IMR-90 (cell line): ENCODE measurements at regions not wholly inside any gene's neighbourhood (a gene's known extent, or its start where the extent isn't known, plus 50 kb on each side); places are given as distances from the start of the nearest gene placed in this dataset.

ENCODE experiments used
- ATAC-seq: fragments of 200-7000 bp; cut with Tn5 transposase; 2 replicates; pipeline ENCODE4 v1.9.1; 2020; ENCODE audit warnings: low read depth, mild to moderate bottlenecking, moderate library complexity
- BruUV-seq: library from RNA; stranded (reverse); fragments of 400-500 nt; replicated peaks from 2 replicates; lab custom pipeline; 2021; lab: Mats Ljungman, UMichigan
- CTCF ChIA-PET: fragments of 300-600 bp; formaldehyde crosslinking; extraction: SDS; loops from one replicate; lab custom pipeline; 2021; ENCODE audit warnings: antibody characterized with exemption; lab: Yijun Ruan, JAX
- POLR2A ChIA-PET: fragments of 300-600 bp; sonication (Branson Sonifier 250); formaldehyde crosslinking; loops from one replicate; lab custom pipeline; 2022; ENCODE audit warnings: antibody characterized with exemption; ENCODE audit not compliant: unreplicated experiment; lab: Charles Lee
- DNase-seq: peaks from one replicate; pipeline ENCODE4 v3.0.0; 2013
- H2AFZ ChIP-seq: replicated peaks from 2 replicates; pipeline ENCODE3; 2013; ENCODE audit warnings: low read length, mild to moderate bottlenecking; ENCODE audit not compliant: poor library complexity
- H2AK5ac ChIP-seq: 2 replicates; pipeline ENCODE4 v1.6.1; 2013; ENCODE audit warnings: low read depth, low read length, inconsistent platforms
- H2AK9ac ChIP-seq: replicated peaks from 2 replicates; pipeline ENCODE3; 2013; ENCODE audit warnings: mild to moderate bottlenecking, low read depth, low read length, moderate library complexity; ENCODE audit not compliant: poor library complexity
- H2BK120ac ChIP-seq: 2 replicates; pipeline ENCODE4 v1.6.1; 2013; ENCODE audit warnings: low read depth, low read length, inconsistent platforms
- H2BK15ac ChIP-seq: 3 replicates; pipeline ENCODE4 v1.6.1; 2013; ENCODE audit warnings: low read depth, low read length, inconsistent platforms
- H2BK20ac ChIP-seq: 2 replicates; pipeline ENCODE4 v1.6.1; 2013; ENCODE audit warnings: low read depth, mild to moderate bottlenecking, inconsistent platforms, low read length, moderate library complexity
- H2BK5ac ChIP-seq: 2 replicates; pipeline ENCODE4 v1.6.1; 2013; ENCODE audit warnings: mild to moderate bottlenecking, low read depth, low read length, inconsistent platforms; ENCODE audit not compliant: poor library complexity, severe bottlenecking
- H3K14ac ChIP-seq: replicated peaks from 2 replicates; pipeline ENCODE4 v1.6.1; 2013; ENCODE audit warnings: low read depth, low read length, inconsistent platforms
- H3K18ac ChIP-seq: 2 replicates; pipeline ENCODE4 v1.6.1; 2013; ENCODE audit warnings: low read depth, low read length, control low read depth
- H3K23ac ChIP-seq: 2 replicates; pipeline ENCODE4 v1.6.1; 2013; ENCODE audit warnings: low read depth, low read length, inconsistent platforms
- H3K27ac ChIP-seq: 2 replicates; pipeline ENCODE4 v1.5.1; 2013; ENCODE audit warnings: mild to moderate bottlenecking, control low read depth, low read length; ENCODE audit not compliant: insufficient read depth
- H3K27me3 ChIP-seq: 2 replicates; pipeline ENCODE4 v1.6.1; 2013; ENCODE audit warnings: low read length; ENCODE audit not compliant: control insufficient read depth, insufficient read depth
- H3K36me3 ChIP-seq: 2 replicates; pipeline ENCODE4 v1.6.1; 2013; ENCODE audit warnings: low read length, mixed read lengths; ENCODE audit not compliant: control insufficient read depth, insufficient read depth
- H3K4ac ChIP-seq: 2 replicates; pipeline ENCODE4 v1.6.1; 2013; ENCODE audit warnings: low read depth, low read length, inconsistent platforms
- H3K4me1 ChIP-seq: 2 replicates; pipeline ENCODE4 v1.6.1; 2013; ENCODE audit warnings: low read length, mixed read lengths; ENCODE audit not compliant: control insufficient read depth, insufficient read depth
- H3K4me2 ChIP-seq: 2 replicates; pipeline ENCODE4 v1.6.1; 2013; ENCODE audit warnings: low read depth, mild to moderate bottlenecking, control low read depth, low read length, moderate library complexity
- H3K4me3 ChIP-seq: 2 replicates; pipeline ENCODE4 v1.5.1; 2013; ENCODE audit warnings: low read depth, mild to moderate bottlenecking, control low read depth, low read length, moderate library complexity; ENCODE audit not compliant: insufficient read depth
- H3K56ac ChIP-seq: 2 replicates; pipeline ENCODE4 v1.6.1; 2013; ENCODE audit warnings: low read length, inconsistent platforms; ENCODE audit not compliant: insufficient read depth; ENCODE audit errors: extremely low read depth
- H3K79me1 ChIP-seq, 2 experiments: 2 replicates each; pipeline ENCODE4 v1.6.1; 2013; ENCODE audit warnings: low read length in 2 of 2, inconsistent platforms in 1 of 2, low read depth in 1 of 2
- H3K9ac ChIP-seq: 2 replicates; pipeline ENCODE4 v1.6.1; 2013; ENCODE audit warnings: low read depth, low read length, control low read depth
- H3K9me1 ChIP-seq: 2 replicates; pipeline ENCODE4 v1.6.1; 2013; ENCODE audit warnings: low read length, inconsistent platforms; ENCODE audit not compliant: insufficient read depth
- H3K9me3 ChIP-seq: 2 replicates; pipeline ENCODE4 v1.6.1; 2013; ENCODE audit warnings: low read length; ENCODE audit not compliant: control insufficient read depth, insufficient read depth
- H4K20me1 ChIP-seq: 2 replicates; pipeline ENCODE4 v1.6.1; 2013; ENCODE audit warnings: low read length, inconsistent platforms; ENCODE audit not compliant: insufficient read depth
- H4K5ac ChIP-seq: 2 replicates; pipeline ENCODE4 v1.6.1; 2013; ENCODE audit warnings: mild to moderate bottlenecking, low read depth, low read length, control low read depth
- H4K8ac ChIP-seq, 2 experiments: 2 replicates each; pipeline ENCODE4 v1.6.1; 2013; ENCODE audit warnings: low read depth in 2 of 2, low read length in 2 of 2, control low read depth in 1 of 2, inconsistent platforms in 1 of 2
- H4K91ac ChIP-seq: 2 replicates; pipeline ENCODE4 v1.6.1; 2013; ENCODE audit warnings: low read depth, low read length, inconsistent platforms; ENCODE audit not compliant: insufficient read depth
- BHLHE40 ChIP-seq: fragments of 150-350 bp; IDR thresholded peaks from 2 replicates; pipeline ENCODE4 v1.6.1; 2016; ENCODE audit warnings: mild to moderate bottlenecking, low read depth, low read length
- CEBPB ChIP-seq: IDR thresholded peaks from 2 replicates; pipeline ENCODE4 v1.6.1; 2012; ENCODE audit warnings: low read depth, low read length, improper control_type of control experiment
- CHD1 ChIP-seq: IDR thresholded peaks from 2 replicates; pipeline ENCODE4 v1.6.1; 2012; ENCODE audit warnings: low read depth, low read length, improper control_type of control experiment
- ELK1 ChIP-seq: fragments of 150-350 bp; IDR thresholded peaks from 2 replicates; pipeline ENCODE4 v1.6.1; 2016; ENCODE audit warnings: low read depth, mild to moderate bottlenecking, low read length, moderate library complexity, borderline replicate concordance
- FOS ChIP-seq: fragments of 150-350 bp; IDR thresholded peaks from 2 replicates; pipeline ENCODE4 v1.6.1; 2016; ENCODE audit warnings: low read depth, low read length
- MAFK ChIP-seq: IDR thresholded peaks from 2 replicates; pipeline ENCODE4 v1.6.1; 2012; ENCODE audit warnings: low read depth, low read length, improper control_type of control experiment
- MXI1 ChIP-seq: IDR thresholded peaks from 2 replicates; pipeline ENCODE4 v1.6.1; 2012; ENCODE audit warnings: low read depth, mild to moderate bottlenecking, low read length, moderate library complexity, borderline replicate concordance
- NFE2L2 ChIP-seq: fragments of 150-350 bp; IDR thresholded peaks from 2 replicates; pipeline ENCODE4 v1.6.1; 2016; ENCODE audit warnings: low read depth, mild to moderate bottlenecking, low read length
- POLR2A ChIP-seq: IDR thresholded peaks from 2 replicates; pipeline ENCODE4 v1.6.1; 2012; ENCODE audit warnings: mild to moderate bottlenecking, low read depth, low read length
- RAD21 ChIP-seq: IDR thresholded peaks from 2 replicates; pipeline ENCODE4 v1.6.1; 2012; ENCODE audit warnings: low read length, improper control_type of control experiment
- RCOR1 ChIP-seq: IDR thresholded peaks from 2 replicates; pipeline ENCODE4 v1.6.1; 2012; ENCODE audit warnings: mild to moderate bottlenecking, low read length, improper control_type of control experiment; ENCODE audit not compliant: insufficient replicate concordance
- RFX5 ChIP-seq: IDR thresholded peaks from 2 replicates; pipeline ENCODE4 v1.8.0; 2012; ENCODE audit warnings: low read depth, mild to moderate bottlenecking, low read length, moderate library complexity
- SMC3 ChIP-seq: fragments of 150-350 bp; IDR thresholded peaks from 2 replicates; pipeline ENCODE4 v1.6.1; 2016; ENCODE audit warnings: low read depth, mild to moderate bottlenecking, antibody characterized with exemption, low read length, moderate library complexity
- USF2 ChIP-seq: fragments of 150-350 bp; IDR thresholded peaks from 2 replicates; pipeline ENCODE4 v1.6.1; 2017; ENCODE audit warnings: mild to moderate bottlenecking, antibody characterized with exemption, low read length, low read depth
- WGBS, 2 experiments: methylation state at CpG; one replicate each; pipeline versions ENCODE4 v1.1.5 to v1.1.7; 2013; ENCODE audit warnings: missing lambda C conversion rate in 2 of 2; ENCODE audit not compliant: insufficient read length in 1 of 2; ENCODE audit errors: extremely low coverage in 2 of 2; 5-methylcytosine and 5-hydroxymethylcytosine counted together
- dilution Hi-C: fragments of 300-500 bp; cut with HindIII; formaldehyde crosslinking; loops from one replicate; pipeline ENCODE4 v1.14.3; 2018; ENCODE audit warnings: low sequenced_read_pairs; ENCODE audit not compliant: unreplicated experiment
- in situ Hi-C: fragments of 300-500 bp; cut with MboI; formaldehyde crosslinking; loops from 3 replicates; pipeline ENCODE4 v1.14.3; 2019; ENCODE audit warnings: low sequenced_read_pairs, inconsistent platforms, mixed read lengths
- intact Hi-C: fragments of 100-400 bp; cut with micrococcal nuclease; formaldehyde crosslinking; loops from 2 replicates; pipeline ENCODE4 v1.10.0; 2022

GRCh38 chr19:14320253-14320652, 61.0 kb upstream of the ADGRE5 start:
- Histone ChIP-seq H2BK5ac (no peak overlapping the region), H2BK15ac (no peak overlapping the region), H3K36me3 (no peaks in the 10 kb centered on the region), H3K27me3 (peaks cover 5% of the 10 kb centered on the region), H3K4ac (no peak overlapping the region), H4K5ac (no peak overlapping the region), H3K23ac (no peak overlapping the region), H2AK5ac (no peak overlapping the region), H3K27ac (no peak overlapping the region), H3K14ac (no peak overlapping the region), H4K8ac (no peak overlapping the region), H3K4me3 (no peak overlapping the region), H3K4me2 (no peak overlapping the region), H3K9me3 (peaks cover 9% of the 10 kb centered on the region), H3K56ac (no peak overlapping the region), H2AFZ (no peak overlapping the region), H4K91ac (no peak overlapping the region), H3K9me1 (no peaks in the 10 kb centered on the region), H2AK9ac (peak overlapping the region; percentile 42), H3K4me1 (no peaks in the 10 kb centered on the region), H3K18ac (no peak overlapping the region), H3K9ac (no peak overlapping the region), H3K79me1 (no peaks in the 10 kb centered on the region), H2BK20ac (no peak overlapping the region), H4K20me1 (no peaks in the 10 kb centered on the region), H2BK120ac (no peak overlapping the region)
- dilution Hi-C loops (no loop called here), in situ Hi-C loops (no loop called here), intact Hi-C loops (no loop called here)
- DNase-seq (no peak), ATAC-seq (no peak)
- 88% methylated on average over 2 of the region's 3 CpGs; no CpG with 5 or more reads in 1 of the 2 experiments for WGBS, 2 experiments
- CTCF ChIA-PET: no interaction called here
- POLR2A ChIA-PET: no interaction called here
- BruUV-seq: no TSS peak
- no peak for TF ChIP-seq CEBPB
- no peak for TF ChIP-seq RFX5
- TF ChIP-seq ELK1: no peak
- no peak for TF ChIP-seq SMC3
- no peak for TF ChIP-seq RAD21
- no peak for TF ChIP-seq POLR2A
- TF ChIP-seq MXI1: no peak
- no peak for TF ChIP-seq USF2
- TF ChIP-seq CHD1: no peak
- no peak for TF ChIP-seq BHLHE40
- no peak for TF ChIP-seq NFE2L2
- TF ChIP-seq MAFK: no peak
- no peak for TF ChIP-seq FOS
- no peak for TF ChIP-seq RCOR1
